Lung (tissue), 11 donors: ENCODE measurements at regions not wholly inside any gene's neighbourhood (a gene's known extent, or its start where the extent isn't known, plus 50 kb on each side); places are given as distances from the start of the nearest gene placed in this dataset.

ENCODE experiments used
- ATAC-seq: fragments of 200-7000 bp; cut with Tn5 transposase; one replicate; pipeline ENCODE4 v1.9.1; 2020; ENCODE audit warnings: moderate number of reproducible peaks; ENCODE audit not compliant: insufficient read depth, low FRiP score
- DNase-seq, 3 donors: peaks; one replicate each; pipeline ENCODE4 v3.0.0-alpha.2; 2013 to 2017
- H3K27ac ChIP-seq, 2 donors: one replicate each; pipeline ENCODE4 v1.5.1; 2013; ENCODE audit warnings: mild to moderate bottlenecking in 2 of 2, moderate library complexity in 2 of 2, control low read depth in 1 of 2, inconsistent platforms in 1 of 2, low read depth in 1 of 2, low read length in 1 of 2
- H3K27me3 ChIP-seq, 3 donors: one replicate each; pipeline ENCODE4 v1.5.1; 2013; ENCODE audit warnings: low read length in 2 of 3; ENCODE audit not compliant: control insufficient read depth in 3 of 3, insufficient read depth in 3 of 3
- H3K36me3 ChIP-seq, 4 donors: one replicate each; pipeline ENCODE4 v1.5.1; 2013; ENCODE audit warnings: low read length in 4 of 4, mild to moderate bottlenecking in 1 of 4, moderate library complexity in 1 of 4; ENCODE audit not compliant: control insufficient read depth in 4 of 4, insufficient read depth in 4 of 4
- H3K4me1 ChIP-seq, 5 donors: one replicate each; pipeline ENCODE4 v1.5.1; 2013; ENCODE audit warnings: low read length in 5 of 5, mild to moderate bottlenecking in 2 of 5, moderate library complexity in 1 of 5; ENCODE audit not compliant: control insufficient read depth in 5 of 5, insufficient read depth in 5 of 5
- H3K4me3 ChIP-seq: one replicate; pipeline ENCODE4 v1.5.1; 2013; ENCODE audit warnings: mild to moderate bottlenecking, control low read depth, moderate library complexity
- H3K9ac ChIP-seq, 2 donors: one replicate each; pipeline ENCODE4 v1.5.1; 2013; ENCODE audit warnings: low read length in 2 of 2, control low read depth in 1 of 2; ENCODE audit not compliant: insufficient read depth in 1 of 2
- H3K9me3 ChIP-seq, 4 donors: one replicate each; pipeline ENCODE4 v1.5.1; 2013; ENCODE audit warnings: low read length in 3 of 4, mild to moderate bottlenecking in 1 of 4, moderate library complexity in 1 of 4; ENCODE audit not compliant: control insufficient read depth in 4 of 4, insufficient read depth in 3 of 4
- WGBS, 2 donors: extraction: QIAGEN DNeasy Blood & Tissue Kit; methylation state at CpG; one replicate each; pipeline ENCODE4 v1.1.7; 2013; 5-methylcytosine and 5-hydroxymethylcytosine counted together
- TF ChIP-seq, protein P1 (sequence below): IDR thresholded peaks from 2 replicates; pipeline ENCODE4 v1.5.1; 2012; ENCODE audit warnings: mild to moderate bottlenecking; ENCODE audit errors: control extremely low read depth, extremely low read depth
- donor health status: control.
- donor health status: control.
- donor health status: Bipolar disorder and iron deficiency.
- donor health status: healthy.
- donor health status: DM: yes; HTN: yes; CAD: no.

DNA sequence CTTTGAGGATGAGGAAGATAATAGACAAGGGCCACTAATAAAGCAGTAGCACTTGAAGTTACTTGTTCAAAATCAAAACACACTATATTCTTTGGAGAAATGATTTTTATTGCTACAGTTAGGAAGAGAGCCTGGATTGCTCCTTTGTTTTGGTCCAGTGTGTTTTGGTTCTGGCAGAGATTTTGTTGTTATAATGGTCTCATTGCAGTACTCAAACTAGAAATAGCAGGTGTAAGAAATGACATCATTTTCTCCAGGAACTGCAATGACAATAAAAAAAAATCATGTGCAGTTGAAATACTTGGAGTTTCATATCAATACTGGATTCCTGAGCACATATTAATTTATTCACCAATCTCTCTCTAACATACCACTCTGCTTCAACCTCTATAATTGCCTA, 490.3 kb downstream of the CCDC85A start:
- no peak for ATAC-seq
- H3K9me3 ChIP-seq: peaks cover 0 to 16% (median 5%) of the 10 kb centered on the region in 4 donors
- H3K9ac ChIP-seq: no peak overlapping the region
- no peak overlapping the region for H3K27ac ChIP-seq
- no peak overlapping the region for H3K4me3 ChIP-seq
- H3K27me3 ChIP-seq: no peaks in the 10 kb centered on the region
- TF ChIP-seq, protein P1, sequence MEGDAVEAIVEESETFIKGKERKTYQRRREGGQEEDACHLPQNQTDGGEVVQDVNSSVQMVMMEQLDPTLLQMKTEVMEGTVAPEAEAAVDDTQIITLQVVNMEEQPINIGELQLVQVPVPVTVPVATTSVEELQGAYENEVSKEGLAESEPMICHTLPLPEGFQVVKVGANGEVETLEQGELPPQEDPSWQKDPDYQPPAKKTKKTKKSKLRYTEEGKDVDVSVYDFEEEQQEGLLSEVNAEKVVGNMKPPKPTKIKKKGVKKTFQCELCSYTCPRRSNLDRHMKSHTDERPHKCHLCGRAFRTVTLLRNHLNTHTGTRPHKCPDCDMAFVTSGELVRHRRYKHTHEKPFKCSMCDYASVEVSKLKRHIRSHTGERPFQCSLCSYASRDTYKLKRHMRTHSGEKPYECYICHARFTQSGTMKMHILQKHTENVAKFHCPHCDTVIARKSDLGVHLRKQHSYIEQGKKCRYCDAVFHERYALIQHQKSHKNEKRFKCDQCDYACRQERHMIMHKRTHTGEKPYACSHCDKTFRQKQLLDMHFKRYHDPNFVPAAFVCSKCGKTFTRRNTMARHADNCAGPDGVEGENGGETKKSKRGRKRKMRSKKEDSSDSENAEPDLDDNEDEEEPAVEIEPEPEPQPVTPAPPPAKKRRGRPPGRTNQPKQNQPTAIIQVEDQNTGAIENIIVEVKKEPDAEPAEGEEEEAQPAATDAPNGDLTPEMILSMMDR: no peak
- H3K36me3 ChIP-seq: no peaks in the 10 kb centered on the region
- no peak for DNase-seq
- no peaks in the 10 kb centered on the region for H3K4me1 ChIP-seq

DNA sequence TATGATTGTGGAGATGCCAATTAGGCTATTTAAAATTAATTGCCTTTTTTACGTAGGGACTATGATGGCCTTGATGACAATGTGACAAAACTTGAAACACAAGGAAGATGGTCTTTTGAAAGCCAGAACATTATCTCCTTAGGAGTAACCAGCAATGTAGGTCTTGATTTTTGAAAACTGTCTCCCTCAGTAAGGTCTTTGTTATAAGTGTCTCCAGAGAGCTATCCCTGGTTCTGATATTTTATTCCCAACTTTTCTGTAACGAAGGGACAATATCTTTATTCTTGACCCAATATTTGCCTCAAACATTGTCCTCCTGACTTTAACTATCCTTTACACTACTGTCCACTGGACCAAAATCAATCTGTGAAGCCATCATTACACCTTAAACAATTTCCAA, 493.2 kb downstream of the CCDC85A start:
- Histone ChIP-seq H3K4me3 (no peak overlapping the region), H3K27ac (no peak overlapping the region), H3K4me1 (no peaks in the 10 kb centered on the region), H3K27me3 (no peaks in the 10 kb centered on the region), H3K36me3 (no peaks in the 10 kb centered on the region), H3K9me3 (peaks cover 0 to 15% (median 5%) of the 10 kb centered on the region in 4 donors), H3K9ac (no peak overlapping the region)
- WGBS, 2 donors: 82 to 84% methylated on average over 2 of the region's 2 CpGs
- ATAC-seq: no peak
- TF ChIP-seq, protein P1: no peak
- no peak for DNase-seq

DNA sequence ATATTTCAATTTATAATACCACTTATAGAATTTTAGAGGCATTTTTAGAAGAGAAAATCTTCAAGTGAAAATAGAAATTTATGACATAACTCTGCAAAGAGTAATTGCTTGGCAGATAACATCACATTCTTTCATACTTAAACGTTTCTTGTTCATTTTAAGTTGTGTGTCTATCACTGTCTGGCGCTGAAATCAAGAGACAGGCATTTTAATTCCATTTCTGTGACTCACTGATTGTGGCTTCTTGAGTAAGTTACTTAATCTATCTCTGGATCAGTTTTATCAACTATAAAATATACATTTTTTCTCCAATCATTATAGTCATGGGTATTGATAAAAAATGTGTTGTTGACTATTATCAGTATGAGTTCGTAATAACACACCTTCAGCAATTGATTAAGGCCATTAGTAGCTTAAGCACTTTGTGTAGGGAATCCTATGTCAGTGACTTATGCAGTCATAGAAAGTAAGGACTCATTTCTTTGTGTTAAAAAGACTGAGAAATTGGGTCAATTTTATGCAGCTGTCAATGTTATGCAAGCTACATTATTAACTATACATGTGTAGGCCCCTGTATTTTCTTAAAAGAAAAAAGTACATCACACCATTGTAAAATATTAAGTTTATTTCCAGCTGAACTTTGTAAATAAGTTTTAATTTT, 497.3 kb downstream of the CCDC85A start:
- no peaks in the 10 kb centered on the region for H3K36me3 ChIP-seq
- H3K9ac ChIP-seq: no peak overlapping the region
- ATAC-seq: no peak
- H3K4me1 ChIP-seq: no peaks in the 10 kb centered on the region
- H3K27ac ChIP-seq: no peak overlapping the region
- H3K27me3 ChIP-seq: no peaks in the 10 kb centered on the region
- WGBS, 2 donors: 66 to 77% methylated on average over 3 of the region's 3 CpGs
- no peaks in the 10 kb centered on the region for H3K9me3 ChIP-seq
- no peak overlapping the region for H3K4me3 ChIP-seq
- TF ChIP-seq, protein P1: no peak
- no peak for DNase-seq
